Retinal pigment epithelial cell (primary cell): ENCODE measurements at regions not wholly inside any gene's neighbourhood (a gene's known extent, or its start where the extent isn't known, plus 50 kb on each side); places are given as distances from the start of the nearest gene placed in this dataset.

ENCODE experiments used
- DNase-seq: peaks from one replicate; pipeline ENCODE4 v3.0.0-alpha.2; 2010; ENCODE audit warnings: low read depth
- H3K4me3 ChIP-seq: 2 replicates; pipeline ENCODE4 v1.5.1; 2011; ENCODE audit warnings: mild to moderate bottlenecking, low read length, control low read depth, moderate library complexity
- CTCF ChIP-seq: conservative IDR thresholded peaks from 2 replicates; pipeline ENCODE4 v1.5.1; 2011; ENCODE audit warnings: low read depth, low read length, control low read depth, inconsistent platforms

GRCh38 chr2:151175864-151176263 is 85.8 kb downstream of the RBM43 start:
- no peak overlapping the region for H3K4me3 ChIP-seq
- no peak for DNase-seq

GRCh38 chr2:151174127-151174526 is 87.5 kb downstream of the RBM43 start:
- DNase-seq, result no peak
- H3K4me3 ChIP-seq, result no peak overlapping the region
- TF ChIP-seq CTCF, result no peak

More at GRCh38 chr2:151175864-151176263, 85.8 kb downstream of the RBM43 start:
- TF ChIP-seq CTCF, result no peak

- no peak for TF ChIP-seq CTCF
- H3K4me3 ChIP-seq, result no peak overlapping the region
- DNase-seq, result no peak
Observed at GRCh38 chr2:151171186-151171585, 90.5 kb downstream of the RBM43 start.

- no peak for TF ChIP-seq CTCF
- DNase-seq, result no peak
- H3K4me3 ChIP-seq, result no peak overlapping the region
Observed at GRCh38 chr2:151166410-151166809, 95.3 kb downstream of the RBM43 start.

GRCh38 chr2:151165105-151165684 is 96.5 kb downstream of the RBM43 start:
- no peak overlapping the region for H3K4me3 ChIP-seq
- no peak for TF ChIP-seq CTCF
- no peak for DNase-seq

GRCh38 chr2:151161821-151162551 is 99.7 kb downstream of the RBM43 start:
- TF ChIP-seq CTCF, result peak; percentile 74
- peak; percentile 63 for DNase-seq
- H3K4me3 ChIP-seq, result no peak overlapping the region

GRCh38 chr2:151159109-151159662 is 102.5 kb downstream of the RBM43 start:
- DNase-seq, result peak; percentile 79
- TF ChIP-seq CTCF, result no peak
- no peak overlapping the region for H3K4me3 ChIP-seq
